OCI-LY1 (cell line): ENCODE measurements at regions not wholly inside any gene's neighbourhood (a gene's known extent, or its start where the extent isn't known, plus 50 kb on each side); places are given as distances from the start of the nearest gene placed in this dataset.

Experiments used
- H2AFZ ChIP-seq: fragments of 200-600 bp; sonication (generic), shearing (Covaris generic); 2 replicates; pipeline ENCODE4 v1.6.0; 2014; ENCODE audit warnings: antibody characterized with exemption, mild to moderate bottlenecking, low read length
- H3F3A ChIP-seq: fragments of 200-600 bp; sonication (generic), shearing (Covaris generic); 2 replicates; pipeline ENCODE4 v1.6.0; 2014; ENCODE audit warnings: mild to moderate bottlenecking, antibody characterized with exemption, low read length, moderate library complexity; ENCODE audit not compliant: insufficient read depth
- H3K27ac ChIP-seq: fragments of 200-600 bp; sonication (generic); 2 replicates; pipeline ENCODE4 v1.5.1; 2014; ENCODE audit warnings: low read length, mixed run types, mild to moderate bottlenecking, low read depth; ENCODE audit not compliant: poor library complexity, severe bottlenecking
- H3K27me3 ChIP-seq: fragments of 200-600 bp; sonication (generic); 2 replicates; pipeline ENCODE4 v1.6.0; 2014; ENCODE audit warnings: antibody characterized with exemption, mild to moderate bottlenecking, low read length, moderate library complexity; ENCODE audit not compliant: insufficient read depth
- H3K36me3 ChIP-seq: fragments of 200-600 bp; sonication (generic); 2 replicates; pipeline ENCODE4 v1.6.1; 2014; ENCODE audit warnings: mild to moderate bottlenecking, antibody characterized with exemption, low read length, moderate library complexity, mixed read lengths; ENCODE audit not compliant: insufficient read depth
- H3K4me1 ChIP-seq: fragments of 200-600 bp; sonication (generic); 2 replicates; pipeline ENCODE4 v1.5.1; 2014; ENCODE audit warnings: mild to moderate bottlenecking, low read length, moderate library complexity; ENCODE audit not compliant: insufficient read depth, severe bottlenecking
- H3K4me2 ChIP-seq: fragments of 200-600 bp; sonication (generic), shearing (Covaris generic); 2 replicates; pipeline ENCODE4 v1.6.1; 2014; ENCODE audit warnings: low read length
- H3K4me3 ChIP-seq: fragments of 200-600 bp; sonication (generic); 2 replicates; pipeline ENCODE4 v1.5.1; 2014; ENCODE audit warnings: low read length, low read depth, mild to moderate bottlenecking, mixed read lengths; ENCODE audit not compliant: poor library complexity, severe bottlenecking
- H3K79me2 ChIP-seq: fragments of 200-600 bp; shearing (Covaris generic); 2 replicates; pipeline ENCODE4 v1.6.1; 2016; ENCODE audit warnings: mixed run types, low read length, mixed read lengths; ENCODE audit not compliant: insufficient read depth
- H3K9ac ChIP-seq: fragments of 200-600 bp; sonication (generic), shearing (Covaris generic); 2 replicates; pipeline ENCODE4 v1.6.1; 2014; ENCODE audit warnings: mild to moderate bottlenecking, low read length, mixed read lengths
- H3K9me2 ChIP-seq: fragments of 200-600 bp; sonication (generic), shearing (Covaris generic); 2 replicates; pipeline ENCODE4 v1.6.1; 2014; ENCODE audit warnings: low read depth, mild to moderate bottlenecking, low read length, mixed read lengths
- H3K9me3 ChIP-seq: fragments of 200-600 bp; shearing (Covaris generic); 2 replicates; pipeline ENCODE4 v1.6.1; 2014; ENCODE audit warnings: low read length, mixed read lengths
- H4K20me1 ChIP-seq: fragments of 200-600 bp; sonication (generic), shearing (Covaris generic); 2 replicates; pipeline ENCODE4 v1.6.0; 2016; ENCODE audit warnings: mild to moderate bottlenecking, low read length; ENCODE audit not compliant: insufficient read depth
- EZH2 ChIP-seq: fragments of 200-600 bp; sonication (generic), shearing (Covaris generic); IDR thresholded peaks from 2 replicates; pipeline ENCODE4 v1.8.0; 2017; ENCODE audit warnings: borderline replicate concordance, mixed run types, mild to moderate bottlenecking, antibody characterized with exemption, low read length, moderate library complexity, mixed read lengths
- TF ChIP-seq, protein P1 (sequence below): fragments of 200-600 bp; sonication (generic), shearing (Covaris generic); IDR thresholded peaks from 2 replicates; pipeline ENCODE4 v1.5.1; 2017; ENCODE audit warnings: mild to moderate bottlenecking, antibody characterized with exemption, low read length, moderate library complexity, mixed read lengths

DNA sequence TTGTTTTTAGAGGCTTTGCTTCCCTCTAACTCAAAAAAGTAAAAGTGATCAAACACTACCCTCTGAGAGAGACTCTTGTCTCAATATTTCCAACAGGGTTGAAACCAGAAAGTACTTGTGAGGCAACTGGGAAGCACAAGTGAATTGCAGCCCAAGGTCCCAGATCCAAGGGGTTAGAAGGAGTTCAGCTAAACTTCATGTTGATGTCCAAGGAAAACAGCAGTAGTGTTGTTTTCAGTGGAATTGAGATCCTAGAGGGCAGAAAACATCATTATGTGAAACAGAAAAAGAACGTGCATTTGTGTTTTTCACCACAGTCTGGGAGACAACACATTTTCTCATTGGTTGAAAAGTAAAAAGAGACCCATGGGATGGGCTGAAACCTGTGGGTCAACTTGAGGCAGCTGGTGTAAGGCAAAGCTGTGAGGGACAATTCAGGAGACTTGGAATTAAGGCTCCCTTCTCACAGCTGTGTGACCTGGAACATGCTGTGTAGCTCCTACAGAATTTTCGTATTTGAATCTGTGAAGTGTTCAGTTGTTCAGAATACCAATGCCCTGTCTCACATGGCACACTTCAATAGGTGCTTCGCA is 508.3 kb downstream of the BMP2 start:
- no peak overlapping the region for H3K9ac ChIP-seq
- H3F3A ChIP-seq, result no peaks in the 10 kb centered on the region
- no peaks in the 10 kb centered on the region for H3K4me1 ChIP-seq
- H3K4me3 ChIP-seq, result no peak overlapping the region
- no peak overlapping the region for H2AFZ ChIP-seq
- H3K27me3 ChIP-seq, result no peaks in the 10 kb centered on the region
- no peaks in the 10 kb centered on the region for H3K9me3 ChIP-seq
- H4K20me1 ChIP-seq, result no peaks in the 10 kb centered on the region
- H3K4me2 ChIP-seq, result no peak overlapping the region
- H3K27ac ChIP-seq, result no peak overlapping the region
- no peaks in the 10 kb centered on the region for H3K9me2 ChIP-seq
- no peak for TF ChIP-seq EZH2
- TF ChIP-seq, protein P1, sequence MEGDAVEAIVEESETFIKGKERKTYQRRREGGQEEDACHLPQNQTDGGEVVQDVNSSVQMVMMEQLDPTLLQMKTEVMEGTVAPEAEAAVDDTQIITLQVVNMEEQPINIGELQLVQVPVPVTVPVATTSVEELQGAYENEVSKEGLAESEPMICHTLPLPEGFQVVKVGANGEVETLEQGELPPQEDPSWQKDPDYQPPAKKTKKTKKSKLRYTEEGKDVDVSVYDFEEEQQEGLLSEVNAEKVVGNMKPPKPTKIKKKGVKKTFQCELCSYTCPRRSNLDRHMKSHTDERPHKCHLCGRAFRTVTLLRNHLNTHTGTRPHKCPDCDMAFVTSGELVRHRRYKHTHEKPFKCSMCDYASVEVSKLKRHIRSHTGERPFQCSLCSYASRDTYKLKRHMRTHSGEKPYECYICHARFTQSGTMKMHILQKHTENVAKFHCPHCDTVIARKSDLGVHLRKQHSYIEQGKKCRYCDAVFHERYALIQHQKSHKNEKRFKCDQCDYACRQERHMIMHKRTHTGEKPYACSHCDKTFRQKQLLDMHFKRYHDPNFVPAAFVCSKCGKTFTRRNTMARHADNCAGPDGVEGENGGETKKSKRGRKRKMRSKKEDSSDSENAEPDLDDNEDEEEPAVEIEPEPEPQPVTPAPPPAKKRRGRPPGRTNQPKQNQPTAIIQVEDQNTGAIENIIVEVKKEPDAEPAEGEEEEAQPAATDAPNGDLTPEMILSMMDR, result no peak
- H3K79me2 ChIP-seq, result no peaks in the 10 kb centered on the region
- no peaks in the 10 kb centered on the region for H3K36me3 ChIP-seq

DNA sequence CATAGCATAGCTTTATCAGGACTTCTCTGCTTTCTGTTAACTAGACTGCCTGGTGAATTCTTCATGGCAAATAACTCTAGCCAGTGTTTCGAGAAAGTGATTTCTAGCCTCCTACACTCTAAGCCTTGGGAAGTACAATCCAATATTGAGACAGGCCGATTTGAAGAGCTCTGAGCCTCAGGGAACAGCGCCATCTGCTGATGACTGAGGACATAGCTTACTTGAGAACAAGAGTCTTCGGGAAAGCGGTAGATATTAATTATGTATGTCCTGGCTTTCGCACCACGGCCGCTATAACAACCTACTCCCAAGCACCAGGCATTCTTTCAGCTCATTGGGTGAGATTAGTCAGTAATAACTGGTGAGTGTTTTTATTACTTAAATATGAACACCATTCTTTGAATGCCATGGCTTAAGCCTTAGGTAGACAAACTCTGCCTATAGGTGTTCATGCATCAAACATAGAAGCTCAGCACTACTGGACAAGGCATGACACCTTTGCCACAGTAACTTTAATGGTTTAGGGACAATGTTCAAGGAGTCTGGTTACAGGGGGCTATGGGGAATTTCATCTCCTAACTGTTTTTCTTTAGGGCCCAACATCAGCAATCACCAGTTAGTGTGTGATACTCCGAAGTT is 518.6 kb downstream of the BMP2 start:
- Histone ChIP-seq H3K36me3 (no peaks in the 10 kb centered on the region), H4K20me1 (no peaks in the 10 kb centered on the region), H3K27me3 (no peaks in the 10 kb centered on the region), H3K4me1 (no peaks in the 10 kb centered on the region), H3F3A (no peaks in the 10 kb centered on the region), H3K9me3 (no peaks in the 10 kb centered on the region), H3K9me2 (no peaks in the 10 kb centered on the region), H3K79me2 (no peaks in the 10 kb centered on the region), H3K4me2 (no peak overlapping the region), H3K27ac (no peak overlapping the region), H3K4me3 (no peak overlapping the region), H3K9ac (no peak overlapping the region), H2AFZ (no peak overlapping the region)
- no peak for TF ChIP-seq EZH2
- TF ChIP-seq, protein P1, result peak; percentile 78

DNA sequence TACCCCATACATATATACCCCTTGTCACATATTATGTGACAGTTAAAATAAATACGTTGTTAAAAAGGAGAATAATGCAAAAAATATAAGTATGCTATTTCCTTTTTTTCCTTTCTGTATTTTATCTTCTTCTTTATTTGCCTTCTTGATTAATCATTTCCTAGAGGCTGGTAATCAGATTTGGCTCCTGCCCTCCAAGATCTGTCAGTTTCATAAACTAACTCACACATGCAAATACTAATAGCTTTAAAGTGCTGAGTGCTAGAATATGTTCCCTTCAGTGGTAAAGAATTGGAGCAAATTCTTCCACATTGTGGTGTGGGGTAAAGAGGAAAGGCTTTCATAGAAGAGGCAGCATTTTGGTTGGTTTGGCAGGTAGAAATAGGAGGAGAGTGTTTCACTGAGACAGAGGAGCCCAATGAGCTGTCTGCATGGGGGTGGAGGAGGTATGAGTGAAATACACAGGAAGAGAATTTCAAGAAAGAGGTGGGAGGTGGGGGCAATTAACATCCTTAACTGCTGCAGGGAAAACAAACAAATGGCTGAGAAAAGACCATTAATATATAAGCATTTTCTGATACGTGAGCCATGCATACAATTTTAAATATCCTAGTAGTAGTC is 523.9 kb downstream of the BMP2 start:
- TF ChIP-seq, protein P1, result no peak
- TF ChIP-seq EZH2, result no peak
- Histone ChIP-seq H3K79me2 (no peaks in the 10 kb centered on the region), H3K4me3 (no peak overlapping the region), H3K9ac (no peak overlapping the region), H3K4me2 (no peak overlapping the region), H3K27me3 (no peaks in the 10 kb centered on the region), H3F3A (no peaks in the 10 kb centered on the region), H3K9me2 (no peaks in the 10 kb centered on the region), H2AFZ (no peak overlapping the region), H3K9me3 (no peaks in the 10 kb centered on the region), H3K27ac (no peak overlapping the region), H4K20me1 (no peaks in the 10 kb centered on the region), H3K4me1 (no peaks in the 10 kb centered on the region), H3K36me3 (no peaks in the 10 kb centered on the region)
